Activated naive CD4-positive, alpha-beta T cell treated with anti-CD3 and anti-CD28 coated beads, Interleukin-2, amount 50 U/mL, for 72 hours (primary cell): ENCODE measurements at regions not wholly inside any gene's neighbourhood (a gene's known extent, or its start where the extent isn't known, plus 50 kb on each side); places are given as distances from the start of the nearest gene placed in this dataset.
"Not testable (repeated sequence)": the region's sequence is repeated elsewhere in the genome, so short reads cannot be mapped to it uniquely, and the experiment has no call there.

Source experiments
- ATAC-seq, 2 donors: fragments of 150-1000 bp; cut with Tn5 transposase; 2 replicates each; pipeline ENCODE4 v1.10.0; 2021; ENCODE audit warnings: mild to moderate bottlenecking in 2 of 2, moderate library complexity in 2 of 2
- DNase-seq, 2 donors: peaks; one replicate each; pipeline ENCODE4 v3.0.0; 2021 to 2022; ENCODE audit warnings: low spot score in 2 of 2
- H3K27ac Mint-ChIP-seq, 2 donors: one replicate each; pipeline ENCODE4 v1.8.0; 2022; ENCODE audit warnings: mild to moderate bottlenecking in 2 of 2, mixed read lengths in 2 of 2
- H3K36me3 Mint-ChIP-seq, 2 donors: one replicate each; pipeline ENCODE4 v1.8.0; 2022; ENCODE audit warnings: mixed read lengths in 2 of 2
- H3K9me3 Mint-ChIP-seq, 2 donors: one replicate each; pipeline ENCODE4 v1.8.0; 2022; ENCODE audit warnings: mixed read lengths in 2 of 2

- ATAC-seq (no peak), DNase-seq (no peak)
- H3K36me3 Mint-ChIP-seq, result no peaks in the 10 kb centered on the region
- no peaks in the 10 kb centered on the region for H3K9me3 Mint-ChIP-seq
- H3K27ac Mint-ChIP-seq, result no peak overlapping the region
Measured at GRCh38 chr18:3328532-3328931, 66.6 kb downstream of the MYL12B start.

DNA sequence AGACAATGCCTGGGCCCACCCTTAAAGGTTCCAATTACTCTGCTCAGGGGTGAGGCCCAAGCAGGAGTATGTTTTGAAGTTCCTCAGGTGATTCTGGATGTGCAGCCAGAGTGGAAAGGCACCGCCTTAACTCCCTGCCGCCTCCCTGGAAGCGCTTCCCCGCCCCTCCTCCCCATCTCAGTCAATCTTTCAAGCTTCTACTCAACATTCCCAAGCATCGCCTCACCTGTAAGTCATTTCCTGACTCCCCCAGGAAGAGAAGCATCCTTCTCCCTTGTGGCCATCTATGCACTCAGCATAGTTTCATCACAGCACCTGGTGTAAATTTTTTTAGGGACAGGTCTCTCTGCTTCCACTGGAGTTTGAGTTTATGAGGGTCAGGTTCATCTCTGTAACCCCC, 67.5 kb downstream of the MYL12B start:
- Mint-ChIP-seq H3K27ac (no peak overlapping the region), H3K9me3 (no peaks in the 10 kb centered on the region), H3K36me3 (no peaks in the 10 kb centered on the region)
- DNase-seq, result no peak
- no peak for ATAC-seq

DNA sequence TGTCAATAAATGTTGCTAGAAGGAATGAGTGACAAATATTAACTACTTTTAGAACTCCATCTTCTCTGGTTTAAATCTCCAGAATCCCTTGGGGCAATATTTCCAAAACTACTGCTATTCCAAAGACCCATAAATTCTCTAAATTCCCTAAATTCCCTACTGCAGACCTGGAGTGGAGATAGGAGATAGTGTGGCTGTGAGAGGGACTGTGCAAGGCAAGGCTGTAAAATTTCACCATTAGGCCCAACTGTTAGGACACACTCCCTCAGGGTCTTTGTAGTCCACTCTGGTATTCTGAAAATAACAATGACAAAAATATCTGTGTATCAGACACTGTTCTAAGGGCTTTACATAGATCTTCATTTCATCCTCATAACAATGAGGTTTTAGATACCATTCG, 67.9 kb downstream of the MYL12B start:
- H3K36me3 Mint-ChIP-seq, result no peaks in the 10 kb centered on the region
- H3K9me3 Mint-ChIP-seq, result no peaks in the 10 kb centered on the region
- no peak for ATAC-seq
- H3K27ac Mint-ChIP-seq, result no peak overlapping the region
- no peak for DNase-seq

GRCh38 chr18:3330622-3331021, 68.7 kb downstream of the MYL12B start:
- ATAC-seq (no peak), DNase-seq (no peak)
- no peak overlapping the region for H3K27ac Mint-ChIP-seq
- no peaks in the 10 kb centered on the region for H3K9me3 Mint-ChIP-seq
- no peaks in the 10 kb centered on the region for H3K36me3 Mint-ChIP-seq

GRCh38 chr18:3332376-3332775, 70.4 kb downstream of the MYL12B start:
- ATAC-seq (no peak), DNase-seq (no peak)
- no peak overlapping the region for H3K27ac Mint-ChIP-seq
- H3K9me3 Mint-ChIP-seq, result no peaks in the 10 kb centered on the region
- no peaks in the 10 kb centered on the region for H3K36me3 Mint-ChIP-seq

DNA sequence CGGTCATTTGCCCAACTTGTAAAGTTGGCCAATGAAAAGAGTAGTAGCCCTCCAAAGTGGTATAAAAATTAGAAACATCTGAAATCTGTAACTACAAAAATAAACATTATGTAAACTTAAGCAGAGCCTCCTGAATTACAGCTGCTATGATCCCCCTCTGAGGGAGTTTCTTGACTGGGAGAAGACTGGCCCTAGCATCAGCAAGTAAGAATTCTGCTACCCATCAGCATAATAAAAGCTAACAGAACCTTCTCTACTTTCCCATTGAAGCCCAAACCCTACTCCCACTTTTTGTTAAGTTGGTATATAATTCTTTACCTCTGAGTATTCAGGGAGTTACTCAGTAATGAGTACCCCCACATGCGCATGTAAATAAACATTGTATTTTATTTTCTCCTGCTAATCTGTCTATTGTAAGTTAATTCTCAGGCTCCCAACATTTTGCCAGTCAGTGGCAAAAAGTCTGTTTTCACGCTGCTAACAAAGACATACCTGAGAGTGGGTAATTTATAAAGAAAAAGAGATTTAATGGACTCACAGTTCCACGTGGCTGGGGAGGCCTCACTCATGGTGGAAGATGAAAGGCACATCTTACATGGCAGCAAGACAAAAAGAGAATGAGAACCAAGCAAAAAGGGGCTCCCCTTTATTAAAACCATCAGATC, 71.3 kb downstream of the MYL12B start:
- Mint-ChIP-seq H3K36me3 (no peaks in the 10 kb centered on the region), H3K27ac (no peak overlapping the region)
- no peak for ATAC-seq

DNA sequence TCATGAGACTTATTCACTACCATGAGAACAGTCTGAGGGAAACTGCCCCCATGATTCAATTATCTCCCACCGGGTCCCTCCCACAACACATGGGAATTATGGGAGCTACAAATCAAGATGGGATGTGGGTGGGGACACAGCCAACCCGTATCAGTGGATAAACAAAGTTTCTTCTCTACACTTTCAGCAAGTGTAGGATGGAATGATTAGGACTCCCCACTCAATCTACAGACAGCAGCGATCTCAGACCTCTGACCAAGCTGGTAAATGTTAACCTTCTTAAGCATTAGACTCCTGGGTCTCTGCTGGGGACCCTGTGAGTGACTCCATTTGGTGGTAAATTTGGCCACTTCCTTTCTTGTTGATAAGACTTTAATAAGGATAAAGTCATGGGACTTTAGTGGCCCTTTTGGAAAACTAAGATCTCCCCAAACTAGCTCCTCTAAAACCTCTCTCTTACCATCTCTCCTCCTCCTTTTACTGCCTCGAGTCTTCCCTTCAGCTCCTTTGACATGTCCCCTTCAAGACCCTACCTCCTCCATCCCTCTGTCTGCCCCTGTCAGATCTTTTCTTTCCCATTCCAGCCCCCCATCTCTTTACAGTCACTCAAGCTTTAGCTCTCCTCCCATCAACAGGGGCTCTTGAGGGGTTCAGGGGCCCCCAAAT, 71.9 kb downstream of the MYL12B start:
- DNase-seq, result no peak
- ATAC-seq, result no peak
- no peak overlapping the region for H3K27ac Mint-ChIP-seq
- H3K36me3 Mint-ChIP-seq, result no peaks in the 10 kb centered on the region
- H3K9me3 Mint-ChIP-seq, result no peaks in the 10 kb centered on the region

More for the DNA sequence above, 71.3 kb downstream of the MYL12B start:
- DNase-seq, result no peak
- no peaks in the 10 kb centered on the region for H3K9me3 Mint-ChIP-seq

DNA sequence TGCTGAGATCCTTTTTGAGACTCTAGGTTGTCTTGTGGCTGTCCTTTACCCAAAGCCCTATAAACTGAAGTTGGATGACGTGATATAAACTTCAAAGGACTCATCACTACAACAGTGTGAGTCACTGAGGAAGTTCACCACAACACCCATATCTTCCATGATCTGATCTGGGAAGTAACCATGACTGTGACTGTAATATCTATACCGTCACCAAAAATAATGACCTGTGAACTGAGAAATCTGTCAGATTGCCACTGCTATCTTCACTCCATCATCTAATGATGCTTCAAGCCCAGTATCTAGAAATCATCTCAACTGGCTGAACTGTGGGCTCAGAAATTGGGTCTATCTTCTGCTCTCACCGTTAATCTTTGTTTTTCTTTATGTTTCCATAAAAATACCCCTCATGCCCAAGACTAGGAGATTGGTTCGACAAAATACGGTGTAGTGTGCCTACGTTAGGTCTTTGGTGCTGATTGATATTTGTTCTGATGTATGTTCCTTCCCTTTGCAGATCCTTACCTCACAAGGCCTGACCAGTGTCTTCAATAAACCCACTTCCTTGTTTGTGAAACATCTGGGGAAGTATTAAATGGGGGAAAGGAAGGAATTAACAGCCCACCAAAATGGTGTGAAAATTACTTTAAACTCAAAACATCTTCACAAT, 78.2 kb downstream of the MYL12B start:
- no peak for DNase-seq

GRCh38 chr18:3340682-3341097, 78.8 kb downstream of the MYL12B start:
- Mint-ChIP-seq H3K27ac (peak overlapping the region in 1 of 2 donors; percentile 55), H3K36me3 (no peaks in the 10 kb centered on the region), H3K9me3 (peaks cover 0 to 5% of the 10 kb centered on the region in 2 donors)
- DNase-seq, result no peak
- peak in 1 of 2 donors; percentile 36 for ATAC-seq

More for the DNA sequence above, 78.2 kb downstream of the MYL12B start:
- peak; percentile 94 to 98 for ATAC-seq
- peak overlapping the region in 1 of 2 donors; percentile 55 for H3K27ac Mint-ChIP-seq
- peaks cover 0 to 5% of the 10 kb centered on the region in 2 donors for H3K9me3 Mint-ChIP-seq
- H3K36me3 Mint-ChIP-seq, result no peaks in the 10 kb centered on the region

- no peak for DNase-seq
- Mint-ChIP-seq H3K36me3 (no peaks in the 10 kb centered on the region), H3K27ac (peak overlapping the region; percentile 1 to 10), H3K9me3 (peaks cover 0 to 5% of the 10 kb centered on the region in 2 donors)
- ATAC-seq, result no peak
Measured at GRCh38 chr18:3342628-3343027, 80.7 kb downstream of the MYL12B start.

DNA sequence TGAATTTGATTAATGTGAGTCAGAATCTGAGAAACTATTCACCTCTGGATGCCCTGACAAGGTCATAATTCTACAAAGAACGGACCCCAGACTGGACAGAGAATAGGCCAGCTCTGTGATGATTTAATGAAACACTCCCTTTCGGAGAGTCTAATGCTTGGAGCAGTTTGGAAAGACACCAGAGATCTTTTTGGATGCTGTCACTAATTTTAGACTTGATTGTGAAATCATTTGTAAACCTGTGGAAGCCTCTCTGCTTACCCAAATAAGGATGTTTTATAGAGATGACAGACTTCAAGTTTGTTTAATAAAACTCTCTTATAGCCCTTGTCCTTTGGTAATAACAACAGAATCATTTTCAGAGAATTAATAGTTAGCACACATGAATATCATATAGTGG, 83.5 kb downstream of the MYL12B start:
- Mint-ChIP-seq H3K27ac (no peak overlapping the region), H3K36me3 (no peaks in the 10 kb centered on the region)

GRCh38 chr18:3345885-3346284, 84.0 kb downstream of the MYL12B start:
- no peak for DNase-seq
- no peak overlapping the region for H3K27ac Mint-ChIP-seq
- H3K9me3 Mint-ChIP-seq, result no peaks in the 10 kb centered on the region
- ATAC-seq, result no peak
- H3K36me3 Mint-ChIP-seq, result no peaks in the 10 kb centered on the region

More for the DNA sequence above, 83.5 kb downstream of the MYL12B start:
- H3K9me3 Mint-ChIP-seq, result no peaks in the 10 kb centered on the region
- ATAC-seq (no peak), DNase-seq (no peak)

- ATAC-seq (no peak), DNase-seq (no peak)
- no peaks in the 10 kb centered on the region for H3K9me3 Mint-ChIP-seq
- H3K36me3 Mint-ChIP-seq, result no peaks in the 10 kb centered on the region
- H3K27ac Mint-ChIP-seq, result no peak overlapping the region
Measured at GRCh38 chr18:3346487-3346886, 84.6 kb downstream of the MYL12B start.

DNA sequence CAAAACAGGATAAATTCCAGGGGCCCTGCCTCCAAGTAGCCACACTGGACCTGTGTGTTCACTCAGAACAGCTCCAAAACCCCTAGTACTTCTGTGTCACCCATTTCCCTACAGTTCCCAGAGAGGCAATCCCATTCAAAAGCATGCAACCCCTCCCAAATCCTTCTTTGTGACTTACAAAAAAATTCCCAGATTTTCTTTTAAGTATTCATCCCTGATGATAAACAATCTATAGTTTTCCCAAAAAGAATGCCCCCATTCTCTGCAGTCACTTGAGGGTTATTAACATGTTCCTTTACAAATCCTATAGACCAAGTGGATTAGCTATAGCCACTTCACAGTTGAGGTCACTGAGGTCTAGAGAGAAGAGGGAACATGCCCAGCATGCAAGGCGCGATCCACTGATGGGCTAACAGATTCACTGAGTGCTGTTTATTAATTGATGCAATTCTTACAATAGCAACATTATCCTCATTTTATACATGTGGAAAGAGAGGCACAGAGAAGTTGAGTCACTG, 85.4 kb downstream of the MYL12B start:
- H3K27ac Mint-ChIP-seq, result no peak overlapping the region
- H3K9me3 Mint-ChIP-seq, result no peaks in the 10 kb centered on the region

GRCh38 chr18:3348176-3348575, 86.2 kb downstream of the MYL12B start:
- Mint-ChIP-seq H3K9me3 (no peaks in the 10 kb centered on the region), H3K27ac (no peak overlapping the region), H3K36me3 (no peaks in the 10 kb centered on the region)
- DNase-seq (no peak), ATAC-seq (no peak)

More for the DNA sequence above, 85.4 kb downstream of the MYL12B start:
- no peak for DNase-seq
- ATAC-seq, result no peak
- no peaks in the 10 kb centered on the region for H3K36me3 Mint-ChIP-seq

DNA sequence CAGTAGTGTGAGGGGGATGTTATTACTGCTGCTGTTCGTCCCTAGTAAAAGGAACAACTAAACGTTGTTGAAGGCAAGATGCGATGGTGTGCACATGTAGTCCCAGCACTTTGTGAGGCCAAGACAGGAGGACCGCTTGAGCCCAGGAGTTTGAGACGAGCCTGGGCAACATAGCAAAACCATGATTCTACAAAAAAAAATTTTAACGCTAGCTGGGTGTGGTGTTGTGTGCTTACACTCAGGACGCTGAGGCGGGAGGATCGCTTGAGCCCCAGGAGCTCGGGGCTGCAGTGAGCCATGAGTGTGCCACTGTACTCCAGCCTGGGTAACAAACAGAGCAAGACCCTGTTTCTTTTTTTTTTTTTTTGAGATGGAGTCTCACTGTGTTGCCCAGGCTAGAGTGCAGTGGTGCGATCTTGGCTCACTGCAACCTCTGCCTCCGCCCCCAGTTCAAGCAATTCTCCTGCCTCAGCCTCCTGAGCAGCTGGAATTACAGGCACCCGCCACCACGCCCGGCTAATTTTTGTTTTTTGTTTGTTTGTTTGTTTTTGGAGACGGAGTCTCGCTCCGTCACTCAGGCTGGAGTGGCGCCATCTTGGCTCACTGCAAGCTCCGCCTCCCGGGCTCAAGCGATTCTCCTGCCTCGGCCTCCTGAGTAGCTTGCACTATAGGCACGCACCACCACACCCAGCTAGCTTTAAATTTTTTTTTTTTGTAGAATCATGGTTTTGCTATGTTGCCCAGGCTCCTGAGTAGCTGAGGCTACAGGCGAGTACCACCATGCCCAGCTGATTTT, 87.3 kb downstream of the MYL12B start:
- not testable (repeated sequence) for DNase-seq, H3K9me3 Mint-ChIP-seq, ATAC-seq, H3K36me3 Mint-ChIP-seq
- peak overlapping the region in 1 of 2 donors; percentile 57 for H3K27ac Mint-ChIP-seq

GRCh38 chr18:3350021-3350420, 88.1 kb downstream of the MYL12B start:
- DNase-seq (no peak), ATAC-seq (no peak)
- peak overlapping the region in 1 of 2 donors; percentile 57 for H3K27ac Mint-ChIP-seq
- H3K36me3 Mint-ChIP-seq, result no peaks in the 10 kb centered on the region
- no peaks in the 10 kb centered on the region for H3K9me3 Mint-ChIP-seq
